Central memory CD4-positive, alpha-beta T cell (primary cell): ENCODE measurements at regions not wholly inside any gene's neighbourhood (a gene's known extent, or its start where the extent isn't known, plus 50 kb on each side); places are given as distances from the start of the nearest gene placed in this dataset.
"Not testable (repeated sequence)": the region's sequence is repeated elsewhere in the genome, so short reads cannot be mapped to it uniquely, and the experiment has no call there.

ENCODE experiments used
- DNase-seq: peaks from one replicate; pipeline ENCODE4 v3.0.0; 2022

- no peak for DNase-seq
Observed at GRCh38 chr1:5684791-5685190, 307.4 kb downstream of the NPHP4 start.

- DNase-seq, result no peak
Observed at GRCh38 chr1:5683446-5683845, 308.8 kb downstream of the NPHP4 start.

GRCh38 chr1:5682626-5683225 is 309.5 kb downstream of the NPHP4 start:
- DNase-seq, result no peak

- no peak for DNase-seq
Observed at GRCh38 chr1:5681654-5682053, 310.6 kb downstream of the NPHP4 start.

- DNase-seq, result no peak
Observed at GRCh38 chr1:5680600-5680999, 311.6 kb downstream of the NPHP4 start.

- no peak for DNase-seq
Observed at GRCh38 chr1:5678759-5679158, 313.5 kb downstream of the NPHP4 start.

GRCh38 chr1:5672355-5672754 is 319.9 kb downstream of the NPHP4 start:
- DNase-seq, result not testable (repeated sequence)

- DNase-seq, result no peak
Observed at GRCh38 chr1:5670590-5671350, 321.5 kb downstream of the NPHP4 start.

- peak; percentile 16 for DNase-seq
Observed at GRCh38 chr1:5667513-5668325, 324.5 kb downstream of the NPHP4 start.

GRCh38 chr1:5664906-5665875 is 327.0 kb downstream of the NPHP4 start:
- DNase-seq, result no peak

- no peak for DNase-seq
Observed at GRCh38 chr1:5664081-5664768, 328.0 kb downstream of the NPHP4 start.

GRCh38 chr1:5662744-5663126 is 329.5 kb downstream of the NPHP4 start:
- no peak for DNase-seq

GRCh38 chr1:5662086-5662743 is 330.0 kb downstream of the NPHP4 start:
- no peak for DNase-seq

- DNase-seq, result no peak
Observed at GRCh38 chr1:5661196-5662085, 330.8 kb downstream of the NPHP4 start.

GRCh38 chr1:5660141-5660935 is 331.9 kb downstream of the NPHP4 start:
- DNase-seq, result no peak

- no peak for DNase-seq
Observed at GRCh38 chr1:5659606-5660005, 332.6 kb downstream of the NPHP4 start.

GRCh38 chr1:5658340-5659316 is 333.6 kb downstream of the NPHP4 start:
- no peak for DNase-seq
